Activated naive CD4-positive, alpha-beta T cell treated with anti-CD3 and anti-CD28 coated beads, Interleukin-2, amount 50 U/mL, for 24 hours (primary cell): ENCODE measurements at regions not wholly inside any gene's neighbourhood (a gene's known extent, or its start where the extent isn't known, plus 50 kb on each side); places are given as distances from the start of the nearest gene placed in this dataset.

ENCODE experiments used
- H3K27ac Mint-ChIP-seq: one replicate; pipeline ENCODE4 v1.8.0; 2021; ENCODE audit warnings: mild to moderate bottlenecking, mixed read lengths
- H3K27me3 Mint-ChIP-seq: one replicate; pipeline ENCODE4 v1.8.0; 2021; ENCODE audit warnings: mixed read lengths
- H3K36me3 Mint-ChIP-seq: one replicate; pipeline ENCODE4 v1.8.0; 2021; ENCODE audit warnings: mixed read lengths
- H3K4me1 Mint-ChIP-seq: one replicate; pipeline ENCODE4 v1.8.0; 2021; ENCODE audit warnings: mixed read lengths
- H3K4me3 Mint-ChIP-seq: one replicate; pipeline ENCODE4 v1.8.0; 2021; ENCODE audit warnings: mild to moderate bottlenecking, mixed read lengths
- H3K9me3 Mint-ChIP-seq: one replicate; pipeline ENCODE4 v1.8.0; 2021; ENCODE audit warnings: mixed read lengths

- Mint-ChIP-seq H3K9me3 (no peaks in the 10 kb centered on the region), H3K27me3 (peaks cover 5% of the 10 kb centered on the region), H3K27ac (no peak overlapping the region), H3K4me3 (no peak overlapping the region), H3K4me1 (no peaks in the 10 kb centered on the region), H3K36me3 (no peaks in the 10 kb centered on the region)
These were observed 62.1 kb upstream of the SHH start for GRCh38 chr7:155874411-155874810.

- Mint-ChIP-seq H3K4me3 (no peak overlapping the region), H3K9me3 (no peaks in the 10 kb centered on the region), H3K27ac (no peak overlapping the region), H3K27me3 (peaks cover 5% of the 10 kb centered on the region), H3K4me1 (no peaks in the 10 kb centered on the region), H3K36me3 (no peaks in the 10 kb centered on the region)
These were observed 61.7 kb upstream of the SHH start for GRCh38 chr7:155874010-155874409.

GRCh38 chr7:155872678-155873369 lies 60.6 kb upstream of the SHH start:
- H3K9me3 Mint-ChIP-seq, result no peaks in the 10 kb centered on the region
- H3K36me3 Mint-ChIP-seq, result no peaks in the 10 kb centered on the region
- no peak overlapping the region for H3K27ac Mint-ChIP-seq
- no peak overlapping the region for H3K4me3 Mint-ChIP-seq
- H3K4me1 Mint-ChIP-seq, result no peaks in the 10 kb centered on the region
- peaks cover 5% of the 10 kb centered on the region for H3K27me3 Mint-ChIP-seq

GRCh38 chr7:155871211-155871610 lies 58.9 kb upstream of the SHH start:
- H3K27ac Mint-ChIP-seq, result no peak overlapping the region
- peaks cover 5% of the 10 kb centered on the region for H3K27me3 Mint-ChIP-seq
- no peaks in the 10 kb centered on the region for H3K9me3 Mint-ChIP-seq
- H3K36me3 Mint-ChIP-seq, result no peaks in the 10 kb centered on the region
- no peak overlapping the region for H3K4me3 Mint-ChIP-seq
- H3K4me1 Mint-ChIP-seq, result no peaks in the 10 kb centered on the region

- Mint-ChIP-seq H3K27ac (no peak overlapping the region), H3K9me3 (no peaks in the 10 kb centered on the region), H3K36me3 (no peaks in the 10 kb centered on the region), H3K27me3 (peaks cover 5% of the 10 kb centered on the region), H3K4me1 (no peaks in the 10 kb centered on the region), H3K4me3 (no peak overlapping the region)
These were observed 58.3 kb upstream of the SHH start for GRCh38 chr7:155870334-155871180.

GRCh38 chr7:155869784-155870076 lies 57.5 kb upstream of the SHH start:
- Mint-ChIP-seq H3K4me1 (no peaks in the 10 kb centered on the region), H3K36me3 (no peaks in the 10 kb centered on the region), H3K27ac (no peak overlapping the region), H3K27me3 (peaks cover 5% of the 10 kb centered on the region), H3K9me3 (no peaks in the 10 kb centered on the region), H3K4me3 (no peak overlapping the region)

GRCh38 chr7:155868955-155869783 lies 56.9 kb upstream of the SHH start:
- H3K27ac Mint-ChIP-seq, result no peak overlapping the region
- H3K4me3 Mint-ChIP-seq, result no peak overlapping the region
- peaks cover 4% of the 10 kb centered on the region for H3K27me3 Mint-ChIP-seq
- no peaks in the 10 kb centered on the region for H3K9me3 Mint-ChIP-seq
- no peaks in the 10 kb centered on the region for H3K36me3 Mint-ChIP-seq
- no peaks in the 10 kb centered on the region for H3K4me1 Mint-ChIP-seq

GRCh38 chr7:155867734-155868400 lies 55.6 kb upstream of the SHH start:
- no peaks in the 10 kb centered on the region for H3K36me3 Mint-ChIP-seq
- H3K27ac Mint-ChIP-seq, result no peak overlapping the region
- H3K27me3 Mint-ChIP-seq, result peaks cover 4% of the 10 kb centered on the region
- no peaks in the 10 kb centered on the region for H3K9me3 Mint-ChIP-seq
- H3K4me3 Mint-ChIP-seq, result no peak overlapping the region
- no peaks in the 10 kb centered on the region for H3K4me1 Mint-ChIP-seq

- Mint-ChIP-seq H3K9me3 (no peaks in the 10 kb centered on the region), H3K27ac (no peak overlapping the region), H3K36me3 (no peaks in the 10 kb centered on the region)
These were observed 55.0 kb upstream of the SHH start for GRCh38 chr7:155867280-155867679.

GRCh38 chr7:155865830-155866525 lies 53.7 kb upstream of the SHH start:
- Mint-ChIP-seq H3K27ac (no peak overlapping the region), H3K4me1 (no peaks in the 10 kb centered on the region), H3K9me3 (no peaks in the 10 kb centered on the region), H3K36me3 (no peaks in the 10 kb centered on the region), H3K27me3 (peaks cover 4% of the 10 kb centered on the region), H3K4me3 (no peak overlapping the region)

More at GRCh38 chr7:155867280-155867679, 55.0 kb upstream of the SHH start:
- Mint-ChIP-seq H3K27me3 (peaks cover 4% of the 10 kb centered on the region), H3K4me1 (no peaks in the 10 kb centered on the region), H3K4me3 (no peak overlapping the region)

- Mint-ChIP-seq H3K4me3 (no peak overlapping the region), H3K36me3 (no peaks in the 10 kb centered on the region), H3K27ac (no peak overlapping the region), H3K4me1 (no peaks in the 10 kb centered on the region), H3K9me3 (no peaks in the 10 kb centered on the region), H3K27me3 (peaks cover 4% of the 10 kb centered on the region)
These were observed 52.9 kb upstream of the SHH start for GRCh38 chr7:155864991-155865690.

GRCh38 chr7:155864271-155864985 lies 52.2 kb upstream of the SHH start:
- peaks cover 4% of the 10 kb centered on the region for H3K27me3 Mint-ChIP-seq
- H3K27ac Mint-ChIP-seq, result no peak overlapping the region
- H3K4me3 Mint-ChIP-seq, result no peak overlapping the region
- H3K9me3 Mint-ChIP-seq, result no peaks in the 10 kb centered on the region
- no peaks in the 10 kb centered on the region for H3K4me1 Mint-ChIP-seq
- H3K36me3 Mint-ChIP-seq, result no peaks in the 10 kb centered on the region

- H3K4me1 Mint-ChIP-seq, result no peaks in the 10 kb centered on the region
- no peak overlapping the region for H3K4me3 Mint-ChIP-seq
- H3K27ac Mint-ChIP-seq, result no peak overlapping the region
- H3K36me3 Mint-ChIP-seq, result no peaks in the 10 kb centered on the region
- H3K27me3 Mint-ChIP-seq, result peaks cover 4% of the 10 kb centered on the region
- H3K9me3 Mint-ChIP-seq, result no peaks in the 10 kb centered on the region
These were observed 51.5 kb upstream of the SHH start for GRCh38 chr7:155863721-155864151.
